GM21737 (cell line): ENCODE measurements at regions not wholly inside any gene's neighbourhood (a gene's known extent, or its start where the extent isn't known, plus 50 kb on each side); places are given as distances from the start of the nearest gene placed in this dataset.

ENCODE experiments used
- ATAC-seq: cut with Tn5 transposase; IDR thresholded peaks from one replicate; pipeline ENCODE4 v1.9.1; 2021; ENCODE audit warnings: mild to moderate bottlenecking, moderate library complexity; ENCODE audit not compliant: unreplicated experiment

DNA sequence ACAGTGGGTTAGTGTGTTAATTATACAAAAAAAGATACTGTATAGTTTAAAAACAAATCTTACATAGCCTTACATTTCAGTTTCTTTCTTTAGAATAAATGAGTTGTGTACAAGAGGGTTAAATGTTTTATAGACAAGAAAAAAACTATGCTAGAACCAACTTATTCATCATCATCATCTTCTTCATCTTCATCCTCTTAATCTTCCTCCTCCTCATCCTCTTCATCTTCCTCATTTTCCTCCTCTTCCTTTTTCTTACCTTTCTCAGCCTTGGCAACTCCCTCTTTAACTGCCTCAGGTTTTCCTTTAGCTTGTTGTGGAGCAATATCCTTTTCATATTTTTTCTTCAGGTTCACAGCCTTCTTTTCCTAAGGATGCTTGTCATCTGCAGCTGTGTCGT is 53.7 kb downstream of the RPS12 start:
- ATAC-seq: no peak

DNA sequence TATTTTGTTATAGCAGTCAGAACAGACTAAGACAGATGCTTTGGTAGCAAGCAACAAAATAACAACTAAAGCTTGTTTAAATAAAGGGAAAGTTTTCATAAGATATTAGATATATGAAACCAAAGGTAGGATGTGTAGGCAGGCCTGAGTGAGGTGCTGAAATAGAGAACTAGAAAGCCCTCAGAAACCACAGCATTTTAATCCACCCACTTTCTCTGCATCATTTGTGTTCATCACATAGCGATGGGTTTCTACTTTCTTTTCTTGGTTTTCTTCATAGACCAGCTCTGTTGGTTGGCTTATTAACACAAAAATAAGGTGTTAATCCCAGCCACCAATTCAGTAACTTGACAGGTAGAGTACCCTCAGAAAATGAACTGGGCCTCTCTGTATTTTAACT is 58.6 kb downstream of the RPS12 start:
- peak; percentile 99 for ATAC-seq

DNA sequence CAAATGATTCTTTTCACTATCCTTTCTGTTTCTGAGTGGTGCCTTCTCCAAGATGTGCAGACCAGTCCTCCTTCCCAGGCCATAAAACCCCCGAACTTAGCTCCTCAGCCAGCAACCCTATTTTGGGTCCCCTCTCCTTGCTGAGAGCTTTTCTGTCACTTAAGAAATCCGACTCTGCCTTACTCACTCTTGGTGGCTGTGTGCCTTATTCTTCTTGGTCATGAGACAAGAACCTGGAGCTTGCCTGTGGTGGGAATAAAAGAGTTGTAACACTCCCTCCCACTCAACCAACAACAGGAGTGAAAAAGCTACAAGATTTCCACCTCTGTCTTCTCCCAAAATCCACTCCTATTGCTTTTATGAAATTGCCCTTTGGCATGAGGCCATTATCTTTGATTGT is 62.6 kb downstream of the RPS12 start:
- no peak for ATAC-seq

DNA sequence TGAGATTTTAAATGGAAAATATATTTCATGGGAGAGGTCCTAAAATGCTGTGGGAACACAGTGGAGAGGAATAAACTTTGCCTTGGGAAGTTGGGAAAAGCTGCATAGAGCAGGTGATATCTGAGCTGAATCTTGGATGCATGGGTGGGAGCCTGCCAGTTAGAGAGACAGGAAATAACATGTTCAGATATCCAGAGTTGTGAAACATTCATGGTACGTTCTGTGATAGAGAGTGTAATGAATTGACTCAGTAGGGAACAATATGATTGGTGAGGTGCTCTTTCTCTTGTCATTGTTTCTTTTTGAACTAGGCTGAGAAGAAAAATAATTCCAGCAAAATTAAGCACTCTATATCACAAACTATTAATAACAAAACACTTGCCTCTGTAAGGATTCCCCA is 72.8 kb downstream of the RPS12 start:
- ATAC-seq: no peak

DNA sequence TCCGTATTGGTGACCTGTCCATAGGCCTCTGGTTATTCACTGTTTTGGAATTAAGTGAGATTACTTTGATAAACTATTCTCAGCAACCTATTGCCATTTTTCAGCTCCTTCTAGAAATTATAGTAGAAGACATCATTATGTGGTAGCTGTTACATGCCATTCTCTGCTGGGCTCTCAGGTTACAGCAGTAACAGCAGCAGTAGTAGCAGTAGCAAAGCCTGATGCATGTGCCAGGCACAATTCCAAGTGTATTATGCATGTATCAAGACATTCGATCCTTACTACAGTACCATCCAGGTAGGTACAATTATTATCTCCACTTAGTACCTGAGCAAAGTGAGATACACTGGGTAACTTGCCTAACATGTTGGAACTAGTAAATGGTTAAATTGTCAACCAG is 74.3 kb downstream of the RPS12 start:
- no peak for ATAC-seq

DNA sequence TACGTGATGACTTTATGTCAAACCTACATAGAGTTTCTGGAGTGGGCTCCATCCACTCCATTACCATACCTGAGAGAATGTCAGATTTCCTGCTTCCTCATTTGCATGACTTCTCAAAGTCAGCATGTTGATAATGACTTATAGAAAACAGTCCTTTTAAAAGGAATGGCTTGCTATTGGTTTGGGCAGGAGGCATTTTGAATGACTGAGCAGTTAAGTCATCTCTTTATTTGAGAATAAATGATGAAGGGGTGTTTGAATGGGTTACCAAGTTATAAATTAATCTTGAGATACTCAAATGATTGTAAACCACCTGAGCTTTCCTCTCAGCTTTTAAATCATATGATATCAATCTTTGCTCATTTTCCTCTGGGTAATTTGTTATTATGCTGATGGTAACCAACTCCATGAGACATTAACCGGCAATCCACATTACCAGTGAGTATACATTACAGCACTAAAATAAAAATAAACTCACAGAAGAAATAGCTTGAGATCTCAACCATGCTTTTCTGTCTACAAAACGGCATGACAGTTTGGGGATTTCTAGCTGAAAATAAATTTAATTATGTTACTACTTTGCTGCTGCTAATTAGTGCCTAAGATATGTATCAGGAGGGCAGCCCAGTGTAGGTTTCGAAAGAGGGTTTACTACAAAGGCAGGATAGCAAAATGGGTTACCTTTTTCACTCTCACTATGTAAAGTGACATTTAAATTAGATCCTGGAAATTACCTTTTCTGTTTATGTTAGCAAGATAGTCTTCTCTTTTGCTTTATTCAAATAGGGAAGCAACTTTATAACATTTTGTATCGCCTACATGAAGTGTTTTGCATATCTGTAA is 78.8 kb downstream of the RPS12 start:
- no peak for ATAC-seq

DNA sequence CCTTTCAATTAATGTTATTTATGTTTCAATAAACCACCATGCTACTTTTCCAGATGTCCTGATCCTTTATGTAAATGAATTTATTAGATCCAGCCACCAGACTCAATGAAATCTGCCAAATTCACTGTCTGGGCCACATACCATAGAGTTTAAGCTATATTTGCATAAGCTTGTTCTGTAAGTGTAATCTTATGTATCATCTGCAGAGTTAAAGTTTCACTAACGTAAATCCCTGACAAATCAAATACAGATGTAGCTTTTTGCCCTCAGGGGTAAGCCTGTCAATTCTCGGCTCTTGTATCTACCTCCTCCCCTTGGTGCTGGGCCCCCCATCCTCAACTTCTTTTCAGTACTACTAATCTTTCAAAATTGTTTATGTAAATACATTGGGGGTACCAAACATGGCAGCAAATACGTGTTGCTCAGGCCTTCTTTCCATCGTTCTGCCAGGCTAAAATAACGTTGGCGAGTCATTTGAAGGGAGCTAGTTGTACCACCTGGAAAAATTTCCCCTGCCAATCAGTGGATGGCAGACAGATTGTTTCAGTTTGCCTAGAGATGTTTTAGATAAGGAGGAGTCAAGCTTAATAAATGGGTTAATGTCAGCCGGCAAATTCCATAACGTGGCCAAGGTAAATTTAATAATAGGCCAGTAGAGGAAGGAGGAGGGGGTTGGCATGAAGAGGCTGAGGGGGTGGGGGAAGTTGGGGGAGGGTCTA is 79.6 kb downstream of the RPS12 start:
- ATAC-seq: no peak

DNA sequence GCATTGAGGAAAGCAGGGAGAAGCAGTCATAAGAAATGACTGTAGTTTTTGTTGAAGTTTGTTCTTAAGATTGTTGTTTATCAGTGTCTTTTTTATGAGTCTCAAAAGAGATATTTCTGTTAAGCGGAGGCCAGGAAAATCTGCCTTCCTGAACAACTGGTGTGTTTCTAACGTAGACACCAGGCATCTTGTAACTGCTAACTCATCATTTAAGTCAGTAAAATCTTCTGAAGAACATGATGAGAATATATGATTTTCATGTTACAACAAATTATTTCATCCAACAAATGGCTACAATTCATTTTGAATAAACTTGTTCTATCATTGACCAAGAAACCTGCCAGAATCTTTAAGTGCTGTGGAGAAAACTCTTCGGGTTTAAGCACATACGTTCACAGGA is 84.0 kb downstream of the RPS12 start:
- ATAC-seq: no peak

DNA sequence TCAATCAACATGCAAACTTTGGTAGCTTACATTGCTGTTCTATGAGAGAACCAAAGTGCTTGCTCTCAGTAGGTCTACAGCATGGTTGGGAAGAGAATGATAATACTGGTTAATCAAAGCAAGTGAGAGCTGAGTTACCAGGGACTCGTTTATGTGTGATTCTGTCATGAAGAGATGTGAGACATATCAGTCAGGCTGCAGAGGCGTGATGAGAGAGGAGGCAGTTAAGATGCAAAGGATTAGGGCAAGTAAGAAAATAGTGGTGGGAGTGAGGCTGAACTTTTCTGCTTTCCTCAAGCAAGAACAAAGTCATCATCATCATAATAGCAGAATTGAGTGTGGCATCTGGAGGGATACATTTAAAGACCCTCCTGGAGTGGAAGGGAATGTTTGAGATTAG is 86.5 kb downstream of the RPS12 start:
- ATAC-seq: no peak

DNA sequence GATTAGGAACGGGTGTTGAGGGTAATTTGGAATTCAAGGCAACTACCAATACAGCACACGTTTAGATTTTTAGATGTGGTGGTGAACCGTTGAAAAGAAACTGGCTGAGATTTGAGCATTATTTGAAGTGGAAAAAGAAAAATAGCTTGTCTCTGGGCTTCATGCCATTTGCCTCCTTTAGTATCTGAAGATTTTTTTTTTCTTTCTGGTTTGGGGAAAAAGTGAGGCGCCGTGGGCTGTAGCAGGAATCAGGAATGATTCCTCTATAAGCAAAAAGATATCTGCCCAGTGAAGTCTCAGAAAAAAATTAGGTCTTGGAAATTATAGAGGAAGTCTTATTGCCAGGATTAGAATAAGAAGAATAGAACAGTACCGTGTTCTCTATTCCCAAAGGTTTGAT is 88.5 kb downstream of the RPS12 start:
- ATAC-seq: no peak

DNA sequence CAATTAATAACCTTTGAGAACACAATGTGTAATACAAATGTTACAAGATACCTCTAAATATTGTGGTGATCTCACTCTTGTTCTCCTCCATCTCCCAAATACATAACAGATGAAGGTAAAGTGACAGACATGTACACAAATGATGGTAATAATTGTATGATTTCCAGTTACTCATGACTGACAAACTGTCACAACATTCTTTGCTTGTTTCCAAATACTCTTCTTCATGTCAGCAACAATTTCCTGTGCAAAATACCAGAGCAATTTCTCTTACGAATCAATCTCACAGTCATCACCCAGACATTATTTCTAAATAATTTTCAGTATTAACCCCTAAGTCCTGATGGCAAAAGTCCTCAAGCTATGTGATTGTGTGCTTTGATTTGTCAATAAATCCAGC is 92.9 kb downstream of the RPS12 start:
- ATAC-seq: no peak

DNA sequence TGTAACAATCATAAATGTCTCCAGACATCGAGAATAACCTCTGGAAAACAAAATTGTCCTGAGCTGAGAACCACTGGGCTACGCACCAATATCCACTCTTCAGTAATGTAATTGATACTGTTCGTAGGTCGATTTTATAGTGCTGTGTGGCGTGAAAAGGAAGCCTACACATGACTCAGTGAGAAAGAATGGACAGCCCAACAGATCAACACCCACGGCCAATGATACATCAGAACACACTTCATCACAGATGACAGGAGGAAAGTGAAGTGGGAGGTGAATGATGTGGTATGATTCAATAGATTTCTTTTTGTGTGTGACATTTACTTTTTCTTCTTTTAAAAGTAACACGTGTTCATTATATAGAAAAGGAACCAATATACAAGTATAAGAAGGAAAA is 93.5 kb downstream of the RPS12 start:
- no peak for ATAC-seq

DNA sequence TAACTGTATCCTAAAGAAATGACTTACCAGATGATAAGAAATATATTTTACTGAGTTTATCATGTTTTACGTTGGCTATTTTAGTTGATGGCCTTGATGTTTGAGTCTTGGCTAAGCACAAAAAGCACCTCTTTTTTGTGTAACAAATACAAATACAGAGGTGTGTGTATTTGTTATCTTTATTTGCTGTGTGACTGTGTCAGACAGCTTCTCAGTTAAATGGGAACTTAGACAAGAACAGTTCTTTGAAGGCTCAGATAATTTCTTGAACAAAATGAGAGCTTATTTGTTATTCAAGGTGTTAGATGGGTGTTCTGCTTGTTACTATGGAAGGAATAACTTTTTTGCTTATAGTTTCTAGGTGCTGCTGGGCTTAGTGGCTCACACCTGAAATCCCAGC is 95.4 kb downstream of the RPS12 start:
- no peak for ATAC-seq

DNA sequence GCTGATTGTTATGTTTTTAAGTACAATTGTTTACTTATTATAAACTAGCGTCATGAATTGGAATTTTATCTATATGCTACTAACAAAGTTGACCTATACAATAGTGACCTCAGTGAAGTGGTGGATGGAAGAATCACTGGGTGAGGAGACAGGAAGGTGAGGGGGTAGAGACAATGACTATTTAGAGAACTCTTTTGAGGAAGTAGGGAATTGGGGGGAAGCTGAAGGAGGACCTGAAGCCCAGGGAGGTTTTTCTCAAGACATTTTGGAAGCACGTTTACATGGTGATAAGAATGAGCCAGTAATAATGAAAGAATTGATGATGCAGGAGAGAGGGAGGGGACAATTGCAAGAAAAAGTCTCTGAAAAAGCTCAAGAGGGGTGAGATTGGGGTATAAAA is 96.4 kb downstream of the RPS12 start:
- no peak for ATAC-seq

DNA sequence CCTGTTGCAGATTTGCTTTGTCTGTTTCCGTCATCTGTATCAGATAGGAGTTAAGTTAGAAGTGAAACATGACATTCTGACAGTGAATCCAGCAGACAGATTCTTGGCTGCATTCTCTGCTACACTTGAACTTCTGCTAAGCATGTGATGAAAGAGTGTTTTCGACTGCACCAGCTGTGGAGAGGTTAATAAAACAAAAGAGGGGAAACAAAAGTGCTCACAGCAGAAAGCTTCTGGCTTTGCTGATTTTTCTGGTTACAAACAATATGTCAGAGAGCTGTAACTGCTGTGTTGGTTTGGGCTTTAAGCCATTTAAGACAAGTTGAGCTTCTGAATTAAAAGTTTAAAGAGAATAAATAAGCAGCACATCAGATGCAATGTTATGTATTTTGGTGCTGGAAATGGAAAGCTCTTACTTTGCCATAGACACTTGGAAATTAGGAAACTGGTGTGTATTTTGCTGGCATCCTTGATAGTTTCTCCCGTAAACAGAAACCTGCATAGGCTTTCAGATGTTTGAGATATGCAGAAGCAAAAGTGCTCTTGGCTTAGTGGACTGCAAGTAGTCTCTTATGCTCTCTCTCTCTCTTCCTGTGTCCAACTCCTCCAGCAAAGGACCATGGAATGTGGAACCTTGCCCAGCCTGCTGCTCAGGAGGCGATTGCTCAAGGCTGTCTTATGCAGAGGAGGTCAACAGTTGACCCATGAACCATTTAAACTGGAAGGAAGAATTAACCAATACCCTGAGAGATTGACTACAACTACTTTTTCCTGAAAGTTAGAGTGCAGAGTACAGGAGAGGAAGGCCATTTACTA is 104.9 kb downstream of the RPS12 start:
- no peak for ATAC-seq

DNA sequence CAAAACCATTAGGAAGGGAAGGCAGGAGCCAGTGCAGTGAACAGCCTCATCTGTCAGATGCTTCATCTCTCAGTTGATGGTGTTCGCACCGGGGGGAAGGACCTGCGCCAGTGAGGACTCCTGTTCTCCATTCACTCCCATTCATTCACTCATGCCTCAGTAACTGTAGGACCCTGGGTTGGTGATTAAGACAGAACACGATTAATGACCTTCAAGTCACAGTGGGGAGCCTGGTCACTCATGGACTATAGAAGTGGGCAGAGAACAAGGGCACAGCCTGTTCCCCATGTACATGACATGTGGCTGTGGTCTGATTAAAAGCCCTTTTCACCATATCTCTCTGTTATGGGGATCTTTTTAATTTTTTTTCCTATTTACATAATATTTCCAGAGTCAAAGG is 113.3 kb downstream of the RPS12 start:
- ATAC-seq: no peak

DNA sequence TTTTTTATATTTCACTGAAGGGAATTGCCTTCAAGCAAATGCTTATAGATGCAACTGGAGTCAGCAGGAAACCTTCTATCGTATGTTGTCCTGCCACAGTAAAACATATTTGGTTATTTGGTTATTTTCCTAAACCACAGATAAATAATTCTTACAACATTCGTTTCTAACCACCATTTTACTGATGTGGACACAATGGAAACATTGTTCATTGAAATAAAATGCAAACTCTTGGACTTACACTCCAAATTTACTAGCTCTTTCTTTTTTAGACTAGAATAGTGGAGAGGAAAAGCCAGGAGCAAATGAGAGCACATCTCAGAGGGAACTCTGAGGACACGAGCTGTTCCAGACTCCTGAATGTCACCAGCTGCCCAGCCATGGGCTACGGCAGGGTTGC is 114.8 kb downstream of the RPS12 start:
- ATAC-seq: no peak

DNA sequence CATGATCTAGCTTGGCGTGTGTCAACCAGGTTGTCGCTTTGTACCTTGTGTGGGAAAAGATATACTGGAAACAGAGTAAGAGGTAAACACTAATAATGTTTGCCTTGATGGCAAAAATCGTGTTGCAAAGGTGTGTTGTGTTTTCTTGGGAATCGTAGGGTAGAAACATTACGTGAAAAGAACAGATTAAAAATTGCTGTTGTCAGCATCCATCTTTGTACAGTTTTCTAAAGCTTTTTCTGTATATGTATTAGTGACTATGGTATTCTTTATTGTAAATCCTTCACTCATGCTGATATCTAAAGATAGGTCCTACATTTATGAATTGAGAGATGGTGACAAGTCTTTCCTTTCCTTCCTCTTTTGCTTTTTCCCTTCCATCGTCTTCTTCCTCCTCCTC is 116.9 kb downstream of the RPS12 start:
- ATAC-seq: no peak

DNA sequence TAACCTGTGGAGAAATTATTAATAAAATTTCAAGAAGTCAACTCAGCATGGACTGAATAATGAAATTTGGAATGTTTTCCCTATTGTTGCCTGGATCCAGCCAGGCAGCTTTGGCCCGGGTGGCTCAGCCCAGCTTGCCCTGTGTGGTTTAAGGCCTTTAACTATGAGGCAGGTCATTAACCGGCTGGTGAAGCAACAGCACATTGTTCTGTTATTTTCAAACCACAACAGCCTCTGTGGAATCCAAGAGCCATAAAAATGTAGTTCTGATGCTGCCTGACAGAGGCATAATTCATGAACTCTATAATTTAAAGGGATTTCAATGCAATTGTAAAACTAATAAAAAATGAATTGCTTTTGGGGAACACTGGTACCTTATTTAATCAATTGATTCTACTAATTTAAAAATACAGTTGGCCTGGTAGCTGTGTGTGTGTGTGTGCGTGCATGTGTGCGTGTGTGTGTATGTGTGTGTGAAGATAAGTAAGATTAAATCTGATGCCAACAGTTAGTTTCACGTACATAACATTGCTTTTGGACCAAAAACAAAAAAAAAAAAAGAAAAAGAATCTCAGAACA is 117.7 kb downstream of the RPS12 start:
- ATAC-seq: no peak

DNA sequence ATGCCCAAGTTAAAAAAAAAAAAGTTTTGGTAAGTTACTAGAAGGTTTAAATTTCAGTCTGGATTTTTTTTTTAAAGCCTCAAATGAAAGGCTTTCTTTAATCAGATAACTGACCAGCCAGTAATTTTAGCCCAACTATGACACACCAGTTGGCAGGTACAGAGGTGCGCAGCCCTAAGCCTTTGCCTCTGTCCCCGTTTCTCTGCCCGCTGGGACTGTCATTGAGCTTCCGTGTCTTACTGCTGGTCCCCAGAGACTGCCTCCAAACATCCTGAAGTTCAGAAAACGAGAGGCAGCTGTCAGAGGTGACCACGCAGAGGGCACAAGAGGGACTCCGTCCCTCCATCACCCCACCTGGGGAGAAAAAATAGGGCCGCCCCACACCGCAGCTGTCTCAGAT is 118.2 kb downstream of the RPS12 start:
- ATAC-seq: no peak

DNA sequence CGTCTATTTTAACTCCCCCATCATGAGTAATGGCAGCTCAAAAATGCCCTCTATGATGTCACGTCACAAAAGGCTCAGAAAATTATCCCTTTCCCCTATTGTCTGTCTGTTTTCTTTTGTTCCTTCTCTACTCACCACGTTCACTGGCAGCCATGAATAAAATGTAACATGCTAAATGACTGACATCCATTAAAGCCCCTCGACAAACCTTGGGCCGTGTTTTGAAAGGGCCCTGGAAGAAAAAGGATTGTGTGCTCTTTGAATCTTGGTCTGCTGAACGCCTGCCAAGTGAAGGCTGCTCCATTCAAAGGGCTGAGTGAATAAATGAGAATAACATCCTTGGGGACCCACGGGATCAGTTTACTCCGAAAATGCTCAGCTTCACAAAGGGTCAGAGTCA is 118.7 kb downstream of the RPS12 start:
- ATAC-seq: no peak
